SK-MEL-5 (cell line): ENCODE measurements at regions not wholly inside any gene's neighbourhood (a gene's known extent, or its start where the extent isn't known, plus 50 kb on each side); places are given as distances from the start of the nearest gene placed in this dataset.

ENCODE experiments used
- DNase-seq: peaks from one replicate; pipeline ENCODE4 v3.0.0-alpha.2; 2016; ENCODE audit warnings: low read depth, low spot score
- in situ Hi-C: cut with HindIII; loops from 2 replicates; pipeline ENCODE4 v1.10.0; 2016; ENCODE audit warnings: low sequenced_read_pairs, high pct_unique_total_duplicates, low pct_unique_long_range_greater_than_20kb

DNA sequence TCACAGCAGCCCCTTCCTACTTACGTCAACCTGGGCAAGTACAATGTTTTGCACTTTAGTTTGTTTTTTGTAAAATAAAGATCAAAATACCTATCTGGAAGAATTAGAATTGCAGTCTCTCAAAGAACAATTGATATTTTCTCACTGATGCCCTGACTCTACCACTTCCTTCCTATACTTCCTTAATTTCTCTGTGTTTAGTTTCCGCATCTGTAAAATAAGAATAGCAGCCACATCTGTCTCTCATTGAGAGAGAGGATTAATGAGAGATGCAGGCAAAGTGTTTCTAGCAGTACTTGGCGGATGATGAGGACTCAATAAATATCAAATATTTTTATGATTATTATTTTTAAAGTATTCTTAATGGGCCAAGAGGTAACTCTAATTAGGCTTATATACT lies 122.6 kb upstream of the PIEZO2 start:
- in situ Hi-C loops, result no loop called here
- DNase-seq, result no peak

GRCh38 chr18:11269257-11269656 lies 119.9 kb upstream of the PIEZO2 start:
- in situ Hi-C loops, result no loop called here
- no peak for DNase-seq

GRCh38 chr18:11268741-11269233 lies 119.4 kb upstream of the PIEZO2 start:
- in situ Hi-C loops, result no loop called here
- no peak for DNase-seq

GRCh38 chr18:11268153-11268552 lies 118.8 kb upstream of the PIEZO2 start:
- DNase-seq, result no peak
- in situ Hi-C loops, result no loop called here

DNA sequence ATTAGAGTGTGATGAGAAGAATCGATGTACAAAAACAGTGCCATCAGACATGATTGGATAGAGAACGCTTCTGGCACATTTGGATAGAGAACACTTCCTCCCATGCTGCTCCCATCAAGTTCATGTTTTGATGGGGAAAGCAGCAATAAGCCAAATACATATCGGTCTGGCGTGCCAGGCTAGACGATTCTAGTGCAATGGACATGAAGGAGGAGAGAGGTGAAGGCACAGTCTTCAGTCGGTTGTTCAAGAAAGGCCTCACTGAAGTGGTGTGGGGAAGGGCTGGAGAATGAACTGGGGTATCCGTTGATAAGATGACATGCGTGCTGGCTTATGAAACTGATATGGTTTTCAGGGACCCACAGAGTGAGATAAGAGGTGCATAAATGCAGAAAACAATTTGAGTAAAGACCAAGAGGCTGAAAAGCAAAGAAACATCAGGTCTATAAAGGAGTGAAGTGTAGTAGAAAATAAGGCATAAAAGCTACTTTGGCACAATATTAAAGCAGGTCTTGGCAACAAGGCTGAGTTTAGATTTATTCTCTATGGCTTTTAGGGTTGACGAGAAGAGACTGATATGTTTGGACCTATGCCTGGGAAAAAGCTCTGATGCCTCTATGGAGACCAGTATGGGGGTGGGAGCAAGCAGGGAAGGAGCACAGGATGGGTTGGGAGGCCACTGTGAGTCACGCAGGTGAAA lies 117.6 kb upstream of the PIEZO2 start:
- in situ Hi-C loops, result no loop called here
- no peak for DNase-seq

- in situ Hi-C loops, result no loop called here
- DNase-seq, result no peak
These were observed 112.1 kb upstream of the PIEZO2 start for GRCh38 chr18:11261486-11261885.

DNA sequence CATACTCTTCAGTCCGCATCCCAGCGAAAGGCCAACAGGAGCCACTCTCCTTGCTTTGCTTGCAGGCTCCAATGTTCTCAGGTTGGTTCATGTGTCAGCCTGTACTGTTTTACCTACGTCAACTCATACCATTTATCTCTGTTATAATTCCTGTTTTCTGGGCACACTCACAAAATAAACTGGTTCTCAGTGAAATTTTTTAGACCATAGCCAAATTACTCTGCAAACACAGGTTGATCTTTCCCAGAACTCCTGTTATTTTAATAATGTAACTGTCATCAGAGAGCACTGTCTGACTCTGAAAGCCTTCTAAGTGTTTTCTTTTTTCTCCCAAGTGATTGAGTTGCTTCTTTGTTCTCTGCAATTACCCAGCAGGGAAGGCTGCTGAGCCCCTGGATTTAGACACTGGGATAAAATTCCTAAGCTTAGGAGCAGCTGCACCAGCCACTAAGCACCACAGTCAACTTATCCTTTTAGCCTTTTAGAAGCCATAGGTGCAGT lies 111.6 kb upstream of the PIEZO2 start:
- in situ Hi-C loops, result no loop called here

GRCh38 chr18:11259469-11260150 lies 110.2 kb upstream of the PIEZO2 start:
- in situ Hi-C loops, result no loop called here
- DNase-seq, result no peak

More for the DNA sequence above, 111.6 kb upstream of the PIEZO2 start:
- no peak for DNase-seq

DNA sequence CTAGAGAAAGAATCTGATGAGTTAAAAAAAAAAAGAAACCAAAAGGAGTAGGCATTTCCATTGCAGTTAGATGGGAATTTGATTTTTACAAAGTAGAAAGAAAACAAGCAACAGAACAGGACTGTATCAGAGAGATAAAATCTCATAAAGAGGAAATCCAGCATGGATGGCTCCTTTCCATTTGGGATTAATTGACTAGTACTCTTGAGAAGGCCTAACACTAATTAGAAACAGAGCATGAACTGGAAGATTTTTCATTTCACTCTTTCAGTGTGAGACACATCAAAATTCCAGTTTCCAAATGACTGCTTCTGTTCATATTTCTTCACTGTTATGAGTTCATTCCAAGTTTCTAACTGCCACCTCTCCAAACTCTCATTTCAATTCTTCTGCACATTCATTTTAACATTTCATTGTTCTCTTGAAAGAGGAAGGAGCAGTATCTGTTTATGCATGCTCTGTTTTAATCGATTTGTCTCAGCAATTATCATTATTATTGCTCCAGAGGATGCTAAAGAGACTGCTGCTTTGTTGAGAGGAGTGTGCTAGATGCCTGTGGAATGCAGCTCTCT lies 108.8 kb upstream of the PIEZO2 start:
- DNase-seq, result no peak
- in situ Hi-C loops, result no loop called here

DNA sequence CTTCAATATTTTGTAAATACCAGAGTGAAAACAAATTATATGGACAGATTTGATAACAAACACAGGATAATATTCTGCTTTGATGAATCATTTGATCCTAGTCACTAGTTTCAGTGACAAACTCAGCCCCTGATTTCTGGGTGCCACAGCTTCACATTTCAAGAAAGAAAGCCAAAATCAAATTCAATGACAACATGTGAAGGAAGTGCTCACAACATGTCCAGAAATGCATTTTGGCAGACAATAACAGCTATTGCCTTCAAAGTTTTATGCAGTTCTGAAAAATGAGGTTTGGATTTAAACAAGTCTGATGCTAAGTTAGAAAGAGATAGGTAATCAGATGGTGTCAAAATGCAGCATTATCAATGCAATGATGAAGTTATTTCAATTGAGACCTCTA lies 106.9 kb upstream of the PIEZO2 start:
- in situ Hi-C loops, result no loop called here
- no peak for DNase-seq

DNA sequence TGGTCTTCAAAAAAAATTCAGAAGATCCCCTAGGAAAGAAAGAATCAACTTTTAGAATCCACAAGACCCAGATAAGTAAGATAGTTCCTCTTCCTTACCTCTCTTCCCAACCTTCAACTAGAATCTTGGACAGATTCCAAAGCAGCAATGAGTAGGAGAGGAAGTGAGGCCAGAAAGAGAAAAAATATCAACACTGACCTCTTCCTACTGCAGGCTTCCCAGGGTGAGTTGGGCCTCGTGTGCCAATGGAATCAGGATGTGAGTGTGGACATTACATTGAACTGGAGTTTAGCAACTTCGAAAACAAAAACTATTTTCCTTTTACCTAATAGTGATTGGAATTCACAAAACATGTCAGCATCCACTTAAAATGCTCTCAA lies 102.5 kb upstream of the PIEZO2 start:
- DNase-seq, result no peak

DNA sequence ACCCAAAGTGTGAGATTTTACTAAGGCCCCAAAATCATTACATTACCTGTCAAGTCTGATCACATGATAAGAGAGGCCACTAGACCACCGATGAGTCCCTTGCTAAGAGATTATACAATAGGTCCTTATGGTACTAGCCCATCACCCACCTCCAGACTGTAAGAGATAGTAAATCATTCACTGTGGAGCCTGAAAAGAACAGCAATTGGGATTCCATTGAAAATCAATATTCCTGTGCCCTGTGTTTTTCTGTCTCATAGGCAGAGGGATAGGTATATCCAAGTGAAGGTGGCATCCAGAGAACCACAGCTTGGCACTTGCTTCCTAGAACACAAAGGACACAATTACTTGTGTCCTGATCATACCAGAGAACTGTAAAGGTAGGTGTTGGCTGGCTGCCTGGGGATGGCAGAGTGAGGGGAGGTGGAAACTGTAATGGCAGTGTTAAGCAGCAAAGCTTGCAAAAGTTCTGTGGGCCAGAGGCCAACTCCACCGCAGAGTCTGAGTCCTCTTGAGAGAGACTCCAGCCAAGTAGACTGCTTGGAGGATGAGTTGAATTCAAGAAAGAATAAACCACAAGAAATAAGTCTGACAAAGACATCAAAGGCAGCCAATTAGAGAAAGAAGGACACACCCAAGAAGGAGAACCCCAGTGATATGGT lies 102.0 kb upstream of the PIEZO2 start:
- in situ Hi-C loops, result no loop called here
- DNase-seq, result no peak

More for the DNA sequence above, 102.5 kb upstream of the PIEZO2 start:
- in situ Hi-C loops, result no loop called here

DNA sequence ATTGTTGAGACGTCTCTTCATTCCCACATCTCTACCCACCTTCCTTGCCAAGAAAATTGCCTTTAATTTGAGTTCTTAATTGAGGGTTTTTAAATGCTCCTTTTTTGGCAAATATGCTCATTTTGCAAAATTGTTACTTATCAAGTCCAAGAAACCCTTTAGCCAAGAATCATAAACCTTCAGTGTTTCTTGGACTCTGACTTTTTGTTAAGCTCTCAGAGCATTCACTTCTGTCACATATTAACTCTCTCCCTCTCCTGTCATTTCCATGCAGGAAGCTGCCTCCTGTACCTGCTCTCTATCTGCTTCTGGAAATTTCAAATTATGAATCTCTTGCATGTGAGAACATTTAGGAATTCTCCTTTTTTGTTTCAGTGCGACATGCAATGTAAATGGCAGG lies 100.0 kb upstream of the PIEZO2 start:
- DNase-seq, result no peak

GRCh38 chr18:11247381-11247970 lies 98.1 kb upstream of the PIEZO2 start:
- no peak for DNase-seq
- in situ Hi-C loops, result no loop called here

More for the DNA sequence above, 100.0 kb upstream of the PIEZO2 start:
- in situ Hi-C loops, result no loop called here

DNA sequence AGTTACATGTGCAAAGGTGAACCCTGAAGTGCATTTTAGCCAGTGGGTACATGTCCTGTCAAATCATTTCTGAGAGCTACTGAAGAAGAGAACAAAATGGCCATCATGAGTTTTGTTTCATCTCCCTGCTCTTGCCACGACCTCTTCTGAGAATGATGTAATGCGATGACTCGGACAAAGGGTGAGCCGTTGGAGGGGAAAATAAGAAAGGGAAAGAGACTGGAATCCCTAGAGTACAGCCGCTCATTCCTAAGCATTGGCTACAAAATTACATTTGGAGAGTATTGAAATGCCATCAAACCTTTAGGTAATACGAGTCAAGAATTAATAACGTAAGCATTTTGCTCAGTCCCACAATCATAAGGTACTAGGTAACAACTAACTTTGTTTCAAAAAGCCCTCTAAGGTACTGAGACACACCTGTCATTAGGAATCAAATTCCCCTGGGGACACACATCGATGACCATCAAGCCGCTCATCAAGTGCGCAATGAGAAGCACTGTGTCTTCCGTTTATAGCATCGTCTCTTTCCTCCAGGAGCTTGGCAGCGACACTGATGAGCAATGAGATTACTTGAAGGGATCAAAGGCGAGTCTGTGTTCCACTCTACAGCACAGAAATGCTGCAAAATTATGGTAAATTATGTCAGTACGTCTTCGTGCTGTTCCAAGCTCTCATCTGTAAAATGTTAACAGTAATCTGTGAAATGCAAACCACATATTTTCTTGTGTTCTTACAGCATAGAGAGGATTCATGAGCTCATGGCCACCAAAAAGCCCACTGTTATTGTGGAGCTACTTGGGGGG lies 97.3 kb upstream of the PIEZO2 start:
- no peak for DNase-seq
- in situ Hi-C loops, result no loop called here

GRCh38 chr18:11245879-11246278 lies 96.5 kb upstream of the PIEZO2 start:
- DNase-seq, result no peak
- in situ Hi-C loops, result no loop called here

DNA sequence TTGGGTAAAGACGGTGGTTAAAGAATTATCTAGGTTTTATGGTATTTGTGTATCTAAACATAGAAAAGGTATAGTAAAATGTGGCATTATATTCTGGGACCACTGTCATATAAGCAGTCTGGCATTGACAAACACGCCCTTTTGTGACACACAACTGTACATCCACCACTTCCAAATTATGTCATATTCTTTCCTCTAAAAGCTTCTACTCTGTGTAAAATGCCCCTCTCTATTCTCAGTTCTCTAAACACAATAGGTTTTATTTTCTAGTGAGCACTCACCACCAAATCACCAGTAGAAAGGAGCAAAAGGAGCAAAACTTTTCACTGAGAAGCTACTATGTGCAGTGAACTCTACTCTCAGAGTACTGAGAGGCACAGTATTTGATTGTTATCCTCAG lies 88.1 kb upstream of the PIEZO2 start:
- in situ Hi-C loops, result no loop called here
- no peak for DNase-seq
